IMR-90 (cell line): ENCODE measurements at regions not wholly inside any gene's neighbourhood (a gene's known extent, or its start where the extent isn't known, plus 50 kb on each side); places are given as distances from the start of the nearest gene placed in this dataset.

Experiments used
- ATAC-seq: fragments of 200-7000 bp; cut with Tn5 transposase; 2 replicates; pipeline ENCODE4 v1.9.1; 2020; ENCODE audit warnings: low read depth, mild to moderate bottlenecking, moderate library complexity
- BruUV-seq: library from RNA; stranded (reverse); fragments of 400-500 nt; replicated peaks from 2 replicates; lab custom pipeline; 2021; lab: Mats Ljungman, UMichigan
- CTCF ChIA-PET: fragments of 300-600 bp; formaldehyde crosslinking; extraction: SDS; loops from one replicate; lab custom pipeline; 2021; ENCODE audit warnings: antibody characterized with exemption; lab: Yijun Ruan, JAX
- POLR2A ChIA-PET: fragments of 300-600 bp; sonication (Branson Sonifier 250); formaldehyde crosslinking; loops from one replicate; lab custom pipeline; 2022; ENCODE audit warnings: antibody characterized with exemption; ENCODE audit not compliant: unreplicated experiment; lab: Charles Lee
- DNase-seq: peaks from one replicate; pipeline ENCODE4 v3.0.0; 2013
- H2AFZ ChIP-seq: replicated peaks from 2 replicates; pipeline ENCODE3; 2013; ENCODE audit warnings: low read length, mild to moderate bottlenecking; ENCODE audit not compliant: poor library complexity
- H2AK5ac ChIP-seq: 2 replicates; pipeline ENCODE4 v1.6.1; 2013; ENCODE audit warnings: low read depth, low read length, inconsistent platforms
- H2AK9ac ChIP-seq: replicated peaks from 2 replicates; pipeline ENCODE3; 2013; ENCODE audit warnings: mild to moderate bottlenecking, low read depth, low read length, moderate library complexity; ENCODE audit not compliant: poor library complexity
- H2BK120ac ChIP-seq: 2 replicates; pipeline ENCODE4 v1.6.1; 2013; ENCODE audit warnings: low read depth, low read length, inconsistent platforms
- H2BK15ac ChIP-seq: 3 replicates; pipeline ENCODE4 v1.6.1; 2013; ENCODE audit warnings: low read depth, low read length, inconsistent platforms
- H2BK20ac ChIP-seq: 2 replicates; pipeline ENCODE4 v1.6.1; 2013; ENCODE audit warnings: low read depth, mild to moderate bottlenecking, inconsistent platforms, low read length, moderate library complexity
- H2BK5ac ChIP-seq: 2 replicates; pipeline ENCODE4 v1.6.1; 2013; ENCODE audit warnings: mild to moderate bottlenecking, low read depth, low read length, inconsistent platforms; ENCODE audit not compliant: poor library complexity, severe bottlenecking
- H3K14ac ChIP-seq: replicated peaks from 2 replicates; pipeline ENCODE4 v1.6.1; 2013; ENCODE audit warnings: low read depth, low read length, inconsistent platforms
- H3K18ac ChIP-seq: 2 replicates; pipeline ENCODE4 v1.6.1; 2013; ENCODE audit warnings: low read depth, low read length, control low read depth
- H3K23ac ChIP-seq: 2 replicates; pipeline ENCODE4 v1.6.1; 2013; ENCODE audit warnings: low read depth, low read length, inconsistent platforms
- H3K27ac ChIP-seq: 2 replicates; pipeline ENCODE4 v1.5.1; 2013; ENCODE audit warnings: mild to moderate bottlenecking, control low read depth, low read length; ENCODE audit not compliant: insufficient read depth
- H3K27me3 ChIP-seq: 2 replicates; pipeline ENCODE4 v1.6.1; 2013; ENCODE audit warnings: low read length; ENCODE audit not compliant: control insufficient read depth, insufficient read depth
- H3K36me3 ChIP-seq: 2 replicates; pipeline ENCODE4 v1.6.1; 2013; ENCODE audit warnings: low read length, mixed read lengths; ENCODE audit not compliant: control insufficient read depth, insufficient read depth
- H3K4ac ChIP-seq: 2 replicates; pipeline ENCODE4 v1.6.1; 2013; ENCODE audit warnings: low read depth, low read length, inconsistent platforms
- H3K4me1 ChIP-seq: 2 replicates; pipeline ENCODE4 v1.6.1; 2013; ENCODE audit warnings: low read length, mixed read lengths; ENCODE audit not compliant: control insufficient read depth, insufficient read depth
- H3K4me2 ChIP-seq: 2 replicates; pipeline ENCODE4 v1.6.1; 2013; ENCODE audit warnings: low read depth, mild to moderate bottlenecking, control low read depth, low read length, moderate library complexity
- H3K4me3 ChIP-seq: 2 replicates; pipeline ENCODE4 v1.5.1; 2013; ENCODE audit warnings: low read depth, mild to moderate bottlenecking, control low read depth, low read length, moderate library complexity; ENCODE audit not compliant: insufficient read depth
- H3K56ac ChIP-seq: 2 replicates; pipeline ENCODE4 v1.6.1; 2013; ENCODE audit warnings: low read length, inconsistent platforms; ENCODE audit not compliant: insufficient read depth; ENCODE audit errors: extremely low read depth
- H3K79me1 ChIP-seq, 2 experiments: 2 replicates each; pipeline ENCODE4 v1.6.1; 2013; ENCODE audit warnings: low read length in 2 of 2, inconsistent platforms in 1 of 2, low read depth in 1 of 2
- H3K9ac ChIP-seq: 2 replicates; pipeline ENCODE4 v1.6.1; 2013; ENCODE audit warnings: low read depth, low read length, control low read depth
- H3K9me1 ChIP-seq: 2 replicates; pipeline ENCODE4 v1.6.1; 2013; ENCODE audit warnings: low read length, inconsistent platforms; ENCODE audit not compliant: insufficient read depth
- H3K9me3 ChIP-seq: 2 replicates; pipeline ENCODE4 v1.6.1; 2013; ENCODE audit warnings: low read length; ENCODE audit not compliant: control insufficient read depth, insufficient read depth
- H4K20me1 ChIP-seq: 2 replicates; pipeline ENCODE4 v1.6.1; 2013; ENCODE audit warnings: low read length, inconsistent platforms; ENCODE audit not compliant: insufficient read depth
- H4K5ac ChIP-seq: 2 replicates; pipeline ENCODE4 v1.6.1; 2013; ENCODE audit warnings: mild to moderate bottlenecking, low read depth, low read length, control low read depth
- H4K8ac ChIP-seq, 2 experiments: 2 replicates each; pipeline ENCODE4 v1.6.1; 2013; ENCODE audit warnings: low read depth in 2 of 2, low read length in 2 of 2, control low read depth in 1 of 2, inconsistent platforms in 1 of 2
- H4K91ac ChIP-seq: 2 replicates; pipeline ENCODE4 v1.6.1; 2013; ENCODE audit warnings: low read depth, low read length, inconsistent platforms; ENCODE audit not compliant: insufficient read depth
- BHLHE40 ChIP-seq: fragments of 150-350 bp; IDR thresholded peaks from 2 replicates; pipeline ENCODE4 v1.6.1; 2016; ENCODE audit warnings: mild to moderate bottlenecking, low read depth, low read length
- CEBPB ChIP-seq: IDR thresholded peaks from 2 replicates; pipeline ENCODE4 v1.6.1; 2012; ENCODE audit warnings: low read depth, low read length, improper control_type of control experiment
- CHD1 ChIP-seq: IDR thresholded peaks from 2 replicates; pipeline ENCODE4 v1.6.1; 2012; ENCODE audit warnings: low read depth, low read length, improper control_type of control experiment
- FOS ChIP-seq: fragments of 150-350 bp; IDR thresholded peaks from 2 replicates; pipeline ENCODE4 v1.6.1; 2016; ENCODE audit warnings: low read depth, low read length
- MAFK ChIP-seq: IDR thresholded peaks from 2 replicates; pipeline ENCODE4 v1.6.1; 2012; ENCODE audit warnings: low read depth, low read length, improper control_type of control experiment
- MAZ ChIP-seq: IDR thresholded peaks from 2 replicates; pipeline ENCODE4 v1.6.1; 2012; ENCODE audit warnings: low read depth, mild to moderate bottlenecking, low read length, improper control_type of control experiment, moderate library complexity, borderline replicate concordance
- MXI1 ChIP-seq: IDR thresholded peaks from 2 replicates; pipeline ENCODE4 v1.6.1; 2012; ENCODE audit warnings: low read depth, mild to moderate bottlenecking, low read length, moderate library complexity, borderline replicate concordance
- NFE2L2 ChIP-seq: fragments of 150-350 bp; IDR thresholded peaks from 2 replicates; pipeline ENCODE4 v1.6.1; 2016; ENCODE audit warnings: low read depth, mild to moderate bottlenecking, low read length
- POLR2A ChIP-seq: IDR thresholded peaks from 2 replicates; pipeline ENCODE4 v1.6.1; 2012; ENCODE audit warnings: mild to moderate bottlenecking, low read depth, low read length
- RAD21 ChIP-seq: IDR thresholded peaks from 2 replicates; pipeline ENCODE4 v1.6.1; 2012; ENCODE audit warnings: low read length, improper control_type of control experiment
- RCOR1 ChIP-seq: IDR thresholded peaks from 2 replicates; pipeline ENCODE4 v1.6.1; 2012; ENCODE audit warnings: mild to moderate bottlenecking, low read length, improper control_type of control experiment; ENCODE audit not compliant: insufficient replicate concordance
- RFX5 ChIP-seq: IDR thresholded peaks from 2 replicates; pipeline ENCODE4 v1.8.0; 2012; ENCODE audit warnings: low read depth, mild to moderate bottlenecking, low read length, moderate library complexity
- SMC3 ChIP-seq: fragments of 150-350 bp; IDR thresholded peaks from 2 replicates; pipeline ENCODE4 v1.6.1; 2016; ENCODE audit warnings: low read depth, mild to moderate bottlenecking, antibody characterized with exemption, low read length, moderate library complexity
- WGBS, 2 experiments: methylation state at CpG; one replicate each; pipeline versions ENCODE4 v1.1.5 to v1.1.7; 2013; ENCODE audit warnings: missing lambda C conversion rate in 2 of 2; ENCODE audit not compliant: insufficient read length in 1 of 2; ENCODE audit errors: extremely low coverage in 2 of 2; 5-methylcytosine and 5-hydroxymethylcytosine counted together
- dilution Hi-C: fragments of 300-500 bp; cut with HindIII; formaldehyde crosslinking; loops from one replicate; pipeline ENCODE4 v1.14.3; 2018; ENCODE audit warnings: low sequenced_read_pairs; ENCODE audit not compliant: unreplicated experiment
- in situ Hi-C: fragments of 300-500 bp; cut with MboI; formaldehyde crosslinking; loops from 3 replicates; pipeline ENCODE4 v1.14.3; 2019; ENCODE audit warnings: low sequenced_read_pairs, inconsistent platforms, mixed read lengths
- intact Hi-C: fragments of 100-400 bp; cut with micrococcal nuclease; formaldehyde crosslinking; loops from 2 replicates; pipeline ENCODE4 v1.10.0; 2022
- TF ChIP-seq, protein P1 (sequence below): fragments of 150-350 bp; IDR thresholded peaks from 2 replicates; pipeline ENCODE4 v1.6.1; 2016; ENCODE audit warnings: low read depth, mild to moderate bottlenecking, low read length, moderate library complexity, borderline replicate concordance
- TF ChIP-seq, protein P2 (sequence below): conservative IDR thresholded peaks from 2 replicates; pipeline ENCODE4 v1.5.1; 2012; ENCODE audit warnings: mild to moderate bottlenecking, low read depth, low read length, improper control_type of control experiment
- TF ChIP-seq, protein P3 (sequence below): fragments of 150-350 bp; IDR thresholded peaks from 2 replicates; pipeline ENCODE4 v1.6.1; 2017; ENCODE audit warnings: mild to moderate bottlenecking, antibody characterized with exemption, low read length, low read depth

DNA sequence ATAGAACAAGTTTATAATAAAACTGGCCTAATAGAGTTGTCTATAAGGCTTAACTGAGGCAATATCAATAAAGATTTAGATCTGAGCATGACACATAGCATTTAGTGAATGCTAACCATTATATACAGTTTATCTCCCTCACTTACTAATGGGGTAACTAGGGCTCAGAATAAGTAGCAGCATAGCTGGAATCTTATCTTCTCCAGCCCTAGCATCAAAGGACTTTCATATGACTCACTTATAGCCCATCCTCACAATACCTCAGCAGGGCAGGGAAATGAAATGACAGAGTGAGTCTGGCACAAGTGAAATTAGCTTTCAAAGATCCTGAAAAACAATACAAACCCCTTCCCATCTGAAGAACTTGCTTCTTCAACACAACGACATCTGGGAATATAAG, 362.9 kb downstream of the KIF20B start:
- Histone ChIP-seq H3K9me3 (no peaks in the 10 kb centered on the region), H3K23ac (no peak overlapping the region), H2AK5ac (no peak overlapping the region), H3K27ac (no peak overlapping the region), H3K56ac (no peak overlapping the region), H2BK5ac (no peak overlapping the region), H4K5ac (no peak overlapping the region), H3K9me1 (no peaks in the 10 kb centered on the region), H3K9ac (no peak overlapping the region), H3K4me1 (no peaks in the 10 kb centered on the region), H3K79me1 (no peaks in the 10 kb centered on the region), H2BK20ac (no peak overlapping the region), H2BK120ac (no peak overlapping the region), H3K4me2 (no peak overlapping the region), H3K4me3 (no peak overlapping the region), H2AFZ (no peak overlapping the region), H3K14ac (no peak overlapping the region), H3K4ac (no peak overlapping the region), H2AK9ac (no peak overlapping the region), H3K36me3 (no peaks in the 10 kb centered on the region), H3K18ac (no peak overlapping the region), H4K8ac (no peak overlapping the region), H4K91ac (no peak overlapping the region), H2BK15ac (no peak overlapping the region), H3K27me3 (no peaks in the 10 kb centered on the region), H4K20me1 (no peaks in the 10 kb centered on the region)
- no TSS peak for BruUV-seq
- CTCF ChIA-PET = no interaction called here
- POLR2A ChIA-PET = no interaction called here
- DNase-seq (no peak), ATAC-seq (no peak)
- WGBS, 2 experiments = 100% methylated on average over 1 of the region's 1 CpG; no CpG with 5 or more reads in 1 of the 2 experiments
- in situ Hi-C loops (no loop called here), intact Hi-C loops (no loop called here), dilution Hi-C loops (no loop called here)
- TF ChIP-seq MAZ (no peak), CHD1 (no peak), BHLHE40 (no peak), RCOR1 (no peak), FOS (no peak), SMC3 (no peak), RAD21 (no peak), POLR2A (no peak), NFE2L2 (no peak), RFX5 (no peak), MXI1 (no peak), MAFK (no peak), CEBPB (no peak)
- TF ChIP-seq, protein P1, sequence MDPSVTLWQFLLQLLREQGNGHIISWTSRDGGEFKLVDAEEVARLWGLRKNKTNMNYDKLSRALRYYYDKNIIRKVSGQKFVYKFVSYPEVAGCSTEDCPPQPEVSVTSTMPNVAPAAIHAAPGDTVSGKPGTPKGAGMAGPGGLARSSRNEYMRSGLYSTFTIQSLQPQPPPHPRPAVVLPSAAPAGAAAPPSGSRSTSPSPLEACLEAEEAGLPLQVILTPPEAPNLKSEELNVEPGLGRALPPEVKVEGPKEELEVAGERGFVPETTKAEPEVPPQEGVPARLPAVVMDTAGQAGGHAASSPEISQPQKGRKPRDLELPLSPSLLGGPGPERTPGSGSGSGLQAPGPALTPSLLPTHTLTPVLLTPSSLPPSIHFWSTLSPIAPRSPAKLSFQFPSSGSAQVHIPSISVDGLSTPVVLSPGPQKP = no peak
- TF ChIP-seq, protein P2, sequence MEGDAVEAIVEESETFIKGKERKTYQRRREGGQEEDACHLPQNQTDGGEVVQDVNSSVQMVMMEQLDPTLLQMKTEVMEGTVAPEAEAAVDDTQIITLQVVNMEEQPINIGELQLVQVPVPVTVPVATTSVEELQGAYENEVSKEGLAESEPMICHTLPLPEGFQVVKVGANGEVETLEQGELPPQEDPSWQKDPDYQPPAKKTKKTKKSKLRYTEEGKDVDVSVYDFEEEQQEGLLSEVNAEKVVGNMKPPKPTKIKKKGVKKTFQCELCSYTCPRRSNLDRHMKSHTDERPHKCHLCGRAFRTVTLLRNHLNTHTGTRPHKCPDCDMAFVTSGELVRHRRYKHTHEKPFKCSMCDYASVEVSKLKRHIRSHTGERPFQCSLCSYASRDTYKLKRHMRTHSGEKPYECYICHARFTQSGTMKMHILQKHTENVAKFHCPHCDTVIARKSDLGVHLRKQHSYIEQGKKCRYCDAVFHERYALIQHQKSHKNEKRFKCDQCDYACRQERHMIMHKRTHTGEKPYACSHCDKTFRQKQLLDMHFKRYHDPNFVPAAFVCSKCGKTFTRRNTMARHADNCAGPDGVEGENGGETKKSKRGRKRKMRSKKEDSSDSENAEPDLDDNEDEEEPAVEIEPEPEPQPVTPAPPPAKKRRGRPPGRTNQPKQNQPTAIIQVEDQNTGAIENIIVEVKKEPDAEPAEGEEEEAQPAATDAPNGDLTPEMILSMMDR = no peak
- TF ChIP-seq, protein P3, sequence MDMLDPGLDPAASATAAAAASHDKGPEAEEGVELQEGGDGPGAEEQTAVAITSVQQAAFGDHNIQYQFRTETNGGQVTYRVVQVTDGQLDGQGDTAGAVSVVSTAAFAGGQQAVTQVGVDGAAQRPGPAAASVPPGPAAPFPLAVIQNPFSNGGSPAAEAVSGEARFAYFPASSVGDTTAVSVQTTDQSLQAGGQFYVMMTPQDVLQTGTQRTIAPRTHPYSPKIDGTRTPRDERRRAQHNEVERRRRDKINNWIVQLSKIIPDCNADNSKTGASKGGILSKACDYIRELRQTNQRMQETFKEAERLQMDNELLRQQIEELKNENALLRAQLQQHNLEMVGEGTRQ = no peak
